NCI-H2196 treated with DMSO at 0.1 percent for 48 hours (cell line): ENCODE measurements at regions not wholly inside any gene's neighbourhood (a gene's known extent, or its start where the extent isn't known, plus 50 kb on each side); places are given as distances from the start of the nearest gene placed in this dataset.
"Not testable (repeated sequence)": the region's sequence is repeated elsewhere in the genome, so short reads cannot be mapped to it uniquely, and the experiment has no call there.

Source experiments
- DNase-seq: peaks from one replicate; lab custom pipeline; 2025; ENCODE audit not compliant: unreplicated experiment; lab: John Stamatoyannopoulos, UW

DNA sequence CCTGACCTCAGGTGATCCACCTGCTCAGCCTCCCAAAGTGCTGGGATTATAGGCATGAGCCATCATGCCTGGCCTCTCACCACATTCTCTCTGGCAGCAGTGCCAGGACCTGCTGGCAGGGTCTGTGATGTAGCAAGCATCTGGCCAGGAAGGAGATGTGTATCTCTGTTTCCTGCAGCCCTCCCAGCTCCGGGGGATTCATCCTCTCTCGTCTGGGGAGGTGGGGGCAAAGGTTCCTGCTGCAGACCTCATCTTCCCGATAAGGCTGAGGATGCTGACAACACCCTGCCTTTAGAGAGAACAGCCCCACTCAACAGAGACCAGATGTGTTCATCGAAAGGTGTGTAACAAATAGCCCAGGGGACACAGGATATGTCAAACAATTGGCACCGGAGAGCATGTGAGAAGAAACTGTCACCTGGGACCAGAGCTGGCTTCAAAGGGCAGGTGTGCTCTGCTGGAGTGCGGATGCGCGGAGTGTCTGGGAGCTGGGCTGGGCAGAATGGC, 54.8 kb upstream of the SEC14L1 start:
- peak; percentile 81 for DNase-seq

DNA sequence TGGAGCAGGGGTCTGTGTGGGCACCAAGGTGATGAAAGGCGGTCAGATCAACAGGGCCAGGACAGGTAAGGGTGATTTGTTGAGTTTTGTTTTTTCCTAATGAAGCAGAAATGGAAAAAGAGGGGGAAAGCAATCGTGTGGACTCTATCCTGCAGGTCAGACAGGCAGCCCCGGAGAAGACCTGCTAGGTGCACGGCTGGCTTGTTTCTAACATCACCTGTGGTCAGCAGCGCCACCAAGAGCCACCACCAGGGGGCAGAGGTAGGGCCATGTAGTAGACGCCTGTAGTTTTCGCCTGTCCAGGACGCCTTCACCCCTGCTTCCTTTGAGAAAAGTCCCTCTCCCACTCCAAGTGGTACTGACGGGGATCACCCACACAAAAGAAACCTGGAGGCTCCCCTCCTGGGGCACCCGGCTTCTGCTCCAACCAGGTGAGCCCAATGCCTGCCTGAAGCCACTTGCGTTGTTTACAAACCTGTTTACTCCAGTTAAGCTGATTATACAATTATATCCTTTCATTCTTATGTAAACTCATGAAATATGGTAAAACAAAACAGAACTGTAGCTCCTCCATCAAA, 54.2 kb upstream of the SEC14L1 start:
- peak; percentile 87 for DNase-seq

DNA sequence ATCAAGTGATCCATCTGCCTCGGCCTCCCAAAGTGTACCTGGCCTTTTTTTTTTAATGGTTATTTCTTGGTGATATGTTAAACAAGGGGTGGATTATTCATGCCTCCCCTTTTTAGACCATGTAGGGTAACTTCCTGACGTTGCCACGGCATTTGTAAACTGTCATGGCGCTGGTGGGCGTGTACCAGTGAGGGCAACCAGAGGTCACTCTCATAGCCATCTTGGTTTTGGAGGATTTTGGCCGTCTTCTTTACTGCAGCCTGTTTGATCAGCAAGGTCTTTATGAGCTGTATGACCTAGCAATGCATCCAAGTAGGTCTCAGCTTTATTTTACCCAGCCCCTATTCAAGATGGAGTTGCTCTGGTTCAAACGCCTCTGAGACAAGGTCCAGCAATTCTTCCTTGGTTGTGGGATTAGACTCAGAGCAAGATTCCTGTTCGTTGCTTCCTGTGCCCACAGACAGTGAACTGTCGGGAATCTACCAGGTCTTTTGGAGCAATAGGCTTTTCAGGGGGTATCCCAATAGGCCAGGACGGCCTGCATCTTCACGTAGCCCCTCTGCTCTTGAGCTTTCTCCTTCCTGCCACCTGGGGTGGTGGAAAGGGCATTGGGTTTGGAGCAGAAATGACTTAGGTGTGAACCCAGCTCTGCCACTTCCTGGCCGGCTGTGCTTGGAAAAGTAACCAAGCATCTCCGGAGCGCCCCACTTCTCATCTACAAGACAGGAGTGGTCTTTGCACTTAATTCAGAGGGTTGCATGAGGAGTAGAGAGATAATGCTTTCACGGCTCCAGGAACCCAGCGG, 52.9 kb upstream of the SEC14L1 start:
- no peak for DNase-seq

DNA sequence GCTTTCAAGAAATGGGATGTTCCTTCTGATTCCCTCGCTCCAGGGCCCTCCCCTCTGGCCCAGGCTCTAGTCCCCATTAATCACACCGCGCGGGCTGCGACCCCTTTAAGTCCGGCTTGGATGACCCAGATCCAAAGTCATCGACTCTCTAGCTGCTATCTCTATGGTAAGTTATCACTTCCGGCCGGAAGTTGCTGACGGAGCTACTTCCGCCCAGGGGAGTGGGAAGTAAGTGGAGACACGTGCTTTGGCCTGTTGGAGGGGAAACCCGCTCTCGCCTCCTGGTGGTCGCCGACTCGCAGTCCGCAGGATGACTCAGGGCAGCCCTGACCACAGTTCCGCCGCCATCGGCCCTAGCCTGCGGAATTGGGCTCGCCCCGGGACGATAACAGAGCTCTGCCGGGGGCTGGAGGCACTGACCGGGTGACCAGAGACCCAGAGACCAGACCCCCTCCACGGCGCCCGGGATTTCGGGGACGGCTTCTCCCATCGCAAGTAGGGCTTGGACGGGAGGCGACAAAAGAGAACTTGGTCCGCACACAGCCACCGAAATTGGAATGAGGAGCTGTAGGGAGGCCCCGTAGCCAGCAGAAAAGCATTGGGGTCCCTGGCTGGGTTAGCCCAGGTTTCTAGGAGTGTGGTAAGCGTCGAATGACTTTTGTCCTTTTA, 52.2 kb upstream of the SEC14L1 start:
- DNase-seq = peak; percentile 92

DNA sequence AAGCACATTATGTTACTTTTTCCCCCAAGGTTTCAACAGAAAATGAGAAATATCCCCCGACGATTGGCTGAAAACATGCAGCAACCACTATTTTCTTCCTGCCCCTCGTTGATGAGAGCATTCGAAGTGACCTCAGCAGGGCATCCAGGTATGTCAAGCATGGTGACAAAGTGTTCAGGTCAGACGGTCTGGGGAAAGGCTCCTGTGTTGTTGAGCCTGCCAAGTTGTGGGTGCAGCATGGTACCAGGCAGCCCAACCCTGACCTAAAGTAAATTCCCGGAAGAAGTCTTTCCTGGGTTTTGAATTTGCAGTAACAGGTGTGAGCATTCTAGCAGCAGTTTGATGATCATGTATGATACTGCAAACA, 51.7 kb upstream of the SEC14L1 start:
- DNase-seq = no peak

DNA sequence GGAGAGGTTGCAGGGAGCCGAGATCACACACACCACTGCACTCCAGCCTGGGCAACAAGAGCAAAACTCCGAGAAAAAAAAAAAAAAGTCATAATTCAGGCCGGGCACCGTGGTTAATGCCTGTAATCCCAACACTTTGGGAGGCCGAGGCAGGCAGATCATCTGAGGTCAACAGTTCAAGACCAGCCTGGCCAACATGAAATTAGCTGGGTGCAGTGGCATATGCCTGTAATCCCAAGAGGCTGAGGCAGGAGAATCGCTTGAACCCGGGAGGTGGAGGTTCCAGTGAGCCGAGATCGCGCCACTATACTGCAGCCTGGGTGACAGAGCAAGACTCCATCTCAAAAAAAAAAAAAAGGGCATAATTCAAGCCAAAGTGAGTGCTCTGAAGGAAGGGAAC, 50.8 kb upstream of the SEC14L1 start:
- not testable (repeated sequence) for DNase-seq

DNA sequence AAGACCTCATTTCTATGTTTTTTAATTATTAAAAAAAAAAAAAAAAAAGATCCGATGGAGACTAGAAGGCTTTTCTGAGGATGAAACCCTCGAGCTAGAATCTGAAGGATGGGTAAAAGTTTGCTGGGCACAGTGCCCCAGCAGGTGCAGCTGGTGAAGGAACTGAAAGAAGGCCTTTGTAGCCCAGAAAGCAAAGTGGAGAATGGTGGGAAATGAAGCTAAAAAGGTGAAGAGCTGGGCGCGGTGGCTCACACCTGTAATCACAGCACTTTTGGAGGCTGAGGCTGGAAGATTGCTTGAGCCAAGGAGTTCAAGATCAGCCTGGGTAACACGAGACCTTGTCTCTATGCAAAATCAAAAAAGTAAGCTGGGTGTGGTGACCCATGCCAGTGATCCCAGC, 50.3 kb upstream of the SEC14L1 start:
- no peak for DNase-seq
